ENCODE measurements at regions not wholly inside any gene's neighbourhood (a gene's known extent, or its start where the extent isn't known, plus 50 kb on each side); places are given as distances from the start of the nearest gene placed in this dataset.
A peak's percentile ranks its signal among the peaks of the same experiment; 100 is the strongest.
"Not testable (repeated sequence)": the region's sequence is repeated elsewhere in the genome, so short reads cannot be mapped to it uniquely, and the experiment has no call there.

DNA sequence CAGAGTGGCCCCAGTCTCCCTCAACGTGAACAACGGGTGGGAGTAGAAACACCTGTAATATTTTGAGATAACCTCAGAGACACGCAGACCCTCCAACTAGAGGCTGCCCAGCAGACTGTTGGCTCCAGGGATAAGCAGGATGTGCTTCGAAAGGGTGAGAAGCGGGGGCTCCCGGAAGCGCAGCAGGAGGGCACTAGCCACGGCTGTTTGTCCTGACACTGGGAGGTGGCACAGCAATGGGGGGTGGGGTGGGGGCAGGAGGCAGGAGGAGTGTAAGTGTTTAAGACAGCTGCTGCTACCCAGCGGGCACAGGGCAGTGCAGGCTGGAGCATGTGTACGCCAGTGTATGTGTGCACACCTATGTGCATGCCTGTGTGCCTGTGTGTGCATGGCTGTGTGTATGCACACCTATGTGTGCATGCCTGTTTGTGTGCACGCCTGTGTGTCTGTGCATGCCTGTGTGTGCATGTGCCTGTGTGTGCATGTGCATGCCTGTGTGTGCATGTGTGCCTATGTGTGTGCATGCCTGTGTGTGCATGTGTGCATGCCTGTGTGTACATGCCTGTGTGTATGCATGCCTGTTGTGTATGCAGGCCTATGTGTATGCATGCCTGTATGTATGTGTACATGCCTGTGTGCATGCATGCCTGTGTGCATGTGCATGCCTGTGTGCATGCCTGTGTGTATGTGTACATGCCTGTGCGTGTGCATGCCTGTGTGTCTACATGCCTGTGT, 154.7 kb downstream of the SHANK2 start:
- no peak overlapping the region for H3K4me3 ChIP-seq
- no peaks in the 10 kb centered on the region for H3K36me3 ChIP-seq
- H3K4me1 ChIP-seq: no peaks in the 10 kb centered on the region
- no peak overlapping the region for H3K27ac ChIP-seq
- no peak for DNase-seq
- no peaks in the 10 kb centered on the region for H3K9me3 ChIP-seq (replicated peaks)
- H3K27me3 ChIP-seq: no peaks in the 10 kb centered on the region

DNA sequence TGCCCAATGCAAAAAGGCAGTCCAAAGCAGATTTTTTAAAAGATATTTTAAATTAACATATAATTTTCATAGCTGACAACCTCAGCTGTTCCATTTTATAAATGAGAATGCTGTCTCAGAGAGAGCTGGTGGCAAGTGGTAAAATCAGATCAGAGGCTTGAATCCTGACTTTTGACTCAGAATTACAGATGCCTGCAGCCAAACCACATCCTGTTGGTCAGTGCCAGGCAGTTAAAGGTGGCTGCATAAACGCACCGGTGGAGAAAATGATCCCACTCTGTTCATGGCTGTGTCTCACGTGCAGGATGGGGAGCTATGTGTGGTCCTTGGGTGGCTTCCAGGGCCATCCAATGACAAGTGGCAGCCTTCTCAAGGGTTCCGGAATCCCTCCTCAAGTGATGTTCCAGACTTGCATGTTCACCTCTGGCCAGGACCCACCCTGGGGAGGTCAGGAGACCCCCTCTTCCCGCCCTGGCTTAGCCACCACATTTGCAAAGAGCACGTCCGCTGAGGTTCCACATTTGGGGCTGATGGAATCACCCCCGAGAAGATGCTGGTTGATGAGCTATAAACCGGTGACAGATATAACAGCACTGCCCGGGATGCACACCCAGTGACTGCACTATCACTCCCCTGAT, 155.5 kb downstream of the SHANK2 start:
- no peaks in the 10 kb centered on the region for H3K9me3 ChIP-seq (replicated peaks)
- no peaks in the 10 kb centered on the region for H3K36me3 ChIP-seq
- H3K27ac ChIP-seq: no peak overlapping the region
- H3K4me3 ChIP-seq: no peak overlapping the region
- DNase-seq: no peak
- no peaks in the 10 kb centered on the region for H3K27me3 ChIP-seq
- H3K4me1 ChIP-seq: no peaks in the 10 kb centered on the region

DNA sequence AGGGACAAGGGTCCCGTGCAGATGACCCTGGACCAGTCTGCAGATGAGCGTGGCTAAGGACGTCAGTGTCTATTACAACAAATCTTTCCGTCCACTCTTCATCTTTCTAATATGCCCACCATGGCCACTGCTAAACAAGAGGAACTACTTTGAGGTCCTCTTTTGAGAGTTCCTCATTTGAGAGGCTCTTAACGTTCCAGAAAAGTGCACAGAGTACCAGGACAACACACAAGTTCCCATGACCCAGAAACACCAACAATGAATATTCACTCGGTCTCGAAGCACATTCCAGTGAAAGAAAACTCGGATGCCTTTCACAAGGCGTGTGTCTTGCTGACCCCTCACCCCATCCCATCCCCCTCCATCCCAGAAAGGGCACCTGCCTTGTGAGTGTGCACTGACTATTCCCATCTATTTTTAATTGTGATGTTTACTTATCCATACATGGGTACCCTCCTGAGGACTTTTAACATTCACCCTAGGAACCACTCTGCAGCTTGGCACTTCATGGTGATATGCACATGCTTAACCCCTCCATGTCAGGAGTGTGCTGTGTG, 157.0 kb downstream of the SHANK2 start:
- no peaks in the 10 kb centered on the region for H3K27me3 ChIP-seq
- H3K9me3 ChIP-seq (replicated peaks): no peaks in the 10 kb centered on the region
- H3K4me3 ChIP-seq: no peak overlapping the region
- H3K4me1 ChIP-seq: no peaks in the 10 kb centered on the region
- H3K27ac ChIP-seq: no peak overlapping the region
- no peaks in the 10 kb centered on the region for H3K36me3 ChIP-seq
- no peak for DNase-seq

DNA sequence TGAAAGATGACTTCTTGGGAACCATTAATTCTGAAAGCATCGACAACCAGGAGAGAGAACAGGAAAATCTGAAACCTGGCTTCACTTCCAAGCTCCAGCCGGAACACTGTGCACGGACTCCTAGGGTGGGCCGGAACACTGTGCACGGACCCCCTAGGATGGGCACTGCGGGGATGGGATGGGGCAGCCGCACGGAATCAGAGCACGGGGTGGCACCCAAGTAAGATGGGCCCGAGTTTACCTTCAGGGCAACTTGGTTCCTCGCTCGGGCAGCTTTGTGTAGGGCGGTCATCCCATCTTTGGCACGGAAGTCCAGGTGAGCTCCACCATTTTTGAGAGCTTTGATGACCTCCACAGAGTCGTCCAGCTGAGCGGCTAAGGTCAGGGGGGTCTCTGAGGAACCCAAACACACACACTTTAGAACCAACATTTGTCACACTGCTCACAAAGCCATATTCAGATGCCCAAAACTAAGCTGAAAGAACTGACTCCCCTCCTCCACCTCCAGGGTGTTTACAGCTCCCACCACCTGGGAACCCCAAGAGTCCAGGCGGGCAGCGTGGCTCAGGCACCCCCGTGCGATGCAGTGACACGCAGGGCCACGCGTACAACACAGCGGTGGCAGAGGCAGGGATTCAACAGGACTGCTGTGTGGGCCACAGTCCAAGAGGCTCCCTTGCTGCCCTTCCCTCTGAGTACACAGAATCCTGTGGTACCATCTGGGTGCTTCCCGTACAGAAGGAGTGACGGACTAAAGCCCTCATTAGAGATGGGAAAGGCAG, 157.9 kb downstream of the SHANK2 start:
- DNase-seq: no peak
- Histone ChIP-seq H3K4me3 (no peak overlapping the region), H3K4me1 (no peaks in the 10 kb centered on the region), H3K36me3 (no peaks in the 10 kb centered on the region), H3K27ac (no peak overlapping the region), H3K9me3 (replicated peaks) (no peaks in the 10 kb centered on the region), H3K27me3 (no peaks in the 10 kb centered on the region)

DNA sequence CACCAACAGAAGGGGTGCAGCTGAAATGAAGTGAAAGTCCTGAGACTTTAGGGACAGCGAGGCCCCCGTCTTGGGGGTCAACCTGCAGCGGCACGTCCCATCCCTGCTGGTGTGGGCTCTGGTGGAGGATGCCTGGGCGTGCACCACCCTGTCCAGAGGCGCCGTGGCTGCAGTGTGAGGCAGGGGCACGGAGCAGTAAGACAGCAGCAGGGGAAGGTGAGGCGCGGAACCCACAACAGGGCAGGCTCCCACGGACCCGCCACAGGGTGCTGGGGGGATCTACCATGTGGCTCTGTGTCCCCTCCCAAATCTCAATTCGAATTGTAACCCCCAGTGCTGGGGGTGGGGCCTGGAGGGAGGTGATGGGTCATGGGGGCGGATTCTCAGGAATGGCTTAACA, 158.6 kb downstream of the SHANK2 start:
- Histone ChIP-seq H3K4me1 (no peaks in the 10 kb centered on the region), H3K27me3 (no peaks in the 10 kb centered on the region), H3K27ac (no peak overlapping the region), H3K36me3 (no peaks in the 10 kb centered on the region), H3K9me3 (replicated peaks) (no peaks in the 10 kb centered on the region), H3K4me3 (no peak overlapping the region)
- DNase-seq: no peak

DNA sequence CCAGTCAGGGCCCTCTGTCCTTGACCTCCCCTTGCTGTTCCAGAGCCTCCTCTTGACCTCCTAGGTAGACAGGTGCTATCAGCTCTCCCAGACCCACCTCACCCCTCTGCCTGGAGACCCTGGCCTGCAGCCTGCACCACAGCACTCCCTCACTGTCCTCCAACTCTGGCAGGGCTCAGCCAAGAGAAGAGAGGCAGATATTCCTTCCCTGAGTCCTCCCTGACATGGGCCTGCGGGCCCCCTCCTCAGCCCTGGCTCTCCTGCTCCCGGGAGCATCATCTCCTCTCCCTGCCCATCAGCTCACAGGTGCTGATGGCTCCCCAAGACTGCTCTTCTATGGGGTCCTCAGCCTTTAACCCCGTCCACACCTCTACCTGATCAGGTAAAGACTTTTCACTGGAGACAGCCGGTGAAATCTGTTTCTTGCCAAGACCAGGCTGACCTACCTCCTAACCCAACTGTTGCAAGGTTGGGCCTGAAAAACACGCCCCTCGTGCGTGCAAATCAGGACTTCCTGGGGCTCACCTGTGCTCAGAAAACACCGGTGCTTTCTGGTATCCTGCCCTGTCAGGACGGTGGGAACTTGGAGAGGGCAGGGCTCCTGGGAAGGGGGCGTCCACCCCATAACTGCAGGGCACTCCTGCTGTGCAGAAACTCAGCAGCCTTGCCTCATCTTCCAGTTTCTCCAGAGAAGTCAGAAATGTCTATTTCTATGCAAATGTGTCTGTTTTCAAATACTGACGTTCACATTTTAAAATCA, 160.7 kb downstream of the SHANK2 start:
- H3K9me3 ChIP-seq (replicated peaks): no peaks in the 10 kb centered on the region
- H3K36me3 ChIP-seq: no peaks in the 10 kb centered on the region
- no peak overlapping the region for H3K27ac ChIP-seq
- no peak overlapping the region for H3K4me3 ChIP-seq
- no peaks in the 10 kb centered on the region for H3K27me3 ChIP-seq
- DNase-seq: no peak
- H3K4me1 ChIP-seq: no peaks in the 10 kb centered on the region

DNA sequence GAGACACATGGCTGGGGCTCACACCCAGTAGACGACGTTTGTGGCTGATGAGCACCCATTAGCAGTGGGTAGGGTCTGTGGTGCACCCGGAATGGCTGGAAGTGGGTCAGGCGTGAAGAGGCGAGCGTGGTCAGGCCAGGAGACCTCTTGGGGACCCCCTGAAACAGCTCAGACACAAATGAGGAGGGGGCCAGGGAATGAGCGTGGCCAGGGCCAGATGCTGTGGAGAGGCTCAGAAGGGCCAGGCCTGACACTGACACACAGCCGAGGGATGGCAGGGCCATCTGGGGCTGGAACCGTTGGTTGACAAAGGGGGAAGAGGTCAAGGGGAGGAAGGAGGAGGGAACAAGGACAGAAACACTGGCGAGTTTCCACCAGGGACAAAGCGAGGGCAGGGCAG, 162.8 kb downstream of the SHANK2 start:
- no peak overlapping the region for H3K4me3 ChIP-seq
- H3K27me3 ChIP-seq: no peaks in the 10 kb centered on the region
- H3K9me3 ChIP-seq (replicated peaks): no peaks in the 10 kb centered on the region
- no peaks in the 10 kb centered on the region for H3K36me3 ChIP-seq
- no peak for DNase-seq
- no peaks in the 10 kb centered on the region for H3K4me1 ChIP-seq
- H3K27ac ChIP-seq: no peak overlapping the region

DNA sequence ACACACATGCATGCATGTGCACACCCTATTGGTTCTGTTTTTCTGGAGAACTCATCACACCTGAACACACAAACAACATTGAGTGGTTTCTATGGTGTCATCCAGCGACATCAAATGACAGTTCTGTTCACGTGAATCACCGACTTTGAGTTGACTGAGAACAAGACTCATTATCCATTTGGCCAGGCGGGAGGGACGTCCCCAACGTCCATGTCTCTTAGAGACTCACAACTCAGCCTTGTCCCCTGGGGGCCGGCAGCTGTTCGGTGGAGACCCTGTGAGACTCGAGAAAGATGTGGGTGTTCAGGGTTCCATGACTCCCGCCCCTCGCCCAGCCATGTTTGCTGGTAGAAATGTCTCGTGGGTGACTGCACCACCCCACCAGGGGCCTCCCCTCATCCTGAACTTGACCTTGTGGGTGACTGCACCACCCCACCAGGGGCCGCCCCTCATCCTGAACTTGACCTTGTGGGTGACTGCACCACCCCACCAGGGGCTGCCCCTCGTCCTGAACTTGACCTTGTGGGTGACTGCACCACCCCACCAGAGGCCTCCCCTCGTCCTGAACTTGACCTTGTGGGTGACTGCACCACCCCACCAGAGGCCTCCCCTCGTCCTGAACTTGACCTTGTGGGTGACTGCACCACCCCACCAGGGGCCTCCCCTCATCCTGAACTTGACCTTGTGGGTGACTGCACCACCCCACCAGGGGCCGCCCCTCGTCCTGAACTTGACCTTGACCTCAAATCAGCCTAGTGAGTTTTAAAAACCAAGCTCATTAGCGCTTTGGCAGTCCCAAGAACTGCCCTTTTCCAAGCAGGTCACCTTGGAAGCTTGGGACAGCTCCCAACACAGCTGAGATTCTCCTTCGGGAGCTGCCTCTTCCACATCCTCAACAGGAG, 163.8 kb downstream of the SHANK2 start:
- not testable (repeated sequence) for H3K4me1 ChIP-seq; H3K36me3 ChIP-seq; DNase-seq; H3K27me3 ChIP-seq; H3K27ac ChIP-seq; H3K4me3 ChIP-seq; H3K9me3 ChIP-seq (replicated peaks)

DNA sequence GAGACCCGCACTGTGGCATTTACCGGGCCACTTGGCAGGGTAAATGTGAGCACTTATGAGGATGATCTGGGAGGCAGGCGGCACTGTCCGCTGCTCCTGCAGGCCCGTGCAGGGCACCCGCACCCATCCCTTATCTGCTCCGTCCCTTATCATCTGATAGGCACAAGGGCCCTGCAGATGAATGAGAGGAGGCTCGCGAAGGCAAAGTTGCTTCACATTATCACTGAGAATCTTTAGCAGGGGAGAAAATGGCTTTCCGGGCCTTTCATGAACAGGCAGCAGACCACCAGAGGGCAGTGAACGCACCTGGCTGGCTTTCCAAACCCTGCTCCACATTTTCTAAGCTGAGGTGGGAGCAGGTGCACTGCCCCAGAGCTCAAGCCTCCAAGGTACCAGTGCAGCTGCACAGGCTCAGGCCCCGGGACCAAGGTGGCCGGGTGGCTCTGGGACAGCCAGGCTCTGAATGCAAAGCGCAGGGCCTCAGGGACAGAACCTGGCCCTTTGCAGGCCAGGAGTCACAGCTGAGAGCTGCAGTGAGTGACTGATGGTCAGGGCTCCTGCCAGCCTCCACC, 165.6 kb downstream of the SHANK2 start:
- Histone ChIP-seq H3K27me3 (no peaks in the 10 kb centered on the region), H3K4me3 (no peak overlapping the region), H3K36me3 (no peaks in the 10 kb centered on the region), H3K9me3 (replicated peaks) (no peaks in the 10 kb centered on the region), H3K27ac (no peak overlapping the region), H3K4me1 (no peaks in the 10 kb centered on the region)
- peak; percentile 13 to 44 for DNase-seq

DNA sequence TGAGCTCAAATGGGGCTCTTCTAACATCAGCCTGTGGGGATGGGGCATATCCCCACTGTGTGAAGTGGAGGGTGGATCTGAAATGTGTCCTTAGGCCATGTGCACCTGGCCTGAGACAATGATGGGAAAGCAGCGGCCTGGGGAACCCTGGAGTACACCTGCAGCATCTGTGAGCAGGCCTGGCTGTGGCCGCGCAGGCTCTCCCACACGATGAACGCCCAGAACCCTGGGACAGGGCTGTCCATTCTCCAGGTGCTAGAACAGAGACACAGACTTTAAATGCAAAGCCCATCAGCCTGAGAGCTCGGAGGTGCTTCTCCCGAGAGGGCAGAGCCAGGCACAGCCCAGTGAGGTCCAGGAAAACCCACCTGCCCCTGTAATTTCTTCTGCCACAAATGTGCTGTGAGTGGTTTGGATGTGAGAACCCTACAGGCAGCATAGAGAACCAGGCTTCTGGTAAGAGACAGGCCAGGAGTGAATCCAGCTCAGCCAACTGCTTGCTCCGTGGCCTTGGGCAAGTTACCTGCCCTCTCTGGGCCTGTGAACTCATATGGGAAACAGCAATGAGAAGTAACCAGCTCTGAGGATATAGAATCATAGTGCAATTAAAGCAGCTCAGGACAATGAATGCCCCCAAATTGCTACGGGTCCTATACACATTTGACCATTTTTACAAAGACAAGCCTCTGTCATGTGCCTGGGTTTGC, 167.9 kb downstream of the SHANK2 start:
- H3K9me3 ChIP-seq (replicated peaks): no peaks in the 10 kb centered on the region
- no peaks in the 10 kb centered on the region for H3K36me3 ChIP-seq
- H3K27ac ChIP-seq: no peak overlapping the region
- no peaks in the 10 kb centered on the region for H3K27me3 ChIP-seq
- H3K4me1 ChIP-seq: no peaks in the 10 kb centered on the region
- DNase-seq: no peak
- no peak overlapping the region for H3K4me3 ChIP-seq

DNA sequence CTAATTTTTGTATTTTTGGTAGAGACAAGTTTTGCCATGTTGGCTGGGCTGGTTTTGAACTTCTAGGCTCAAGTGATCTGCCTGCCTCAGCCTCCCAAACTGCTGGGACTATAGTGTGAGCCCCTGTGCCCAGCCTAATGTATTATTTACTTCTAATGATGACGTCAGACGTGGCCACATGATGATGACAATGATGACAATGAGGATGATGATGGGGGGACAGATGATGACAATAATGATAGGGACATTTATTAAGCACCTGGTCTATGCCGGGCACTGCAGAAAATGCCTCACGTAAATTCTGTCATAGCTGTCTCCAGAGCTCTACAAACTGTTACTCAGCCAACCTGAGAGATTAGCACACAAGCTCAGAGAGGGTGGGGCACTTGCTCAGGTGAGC, 169.3 kb downstream of the SHANK2 start:
- no peaks in the 10 kb centered on the region for H3K9me3 ChIP-seq (replicated peaks)
- no peak for DNase-seq
- no peak overlapping the region for H3K4me3 ChIP-seq
- no peak overlapping the region for H3K27ac ChIP-seq
- H3K4me1 ChIP-seq: no peaks in the 10 kb centered on the region
- H3K27me3 ChIP-seq: no peaks in the 10 kb centered on the region
- no peaks in the 10 kb centered on the region for H3K36me3 ChIP-seq

DNA sequence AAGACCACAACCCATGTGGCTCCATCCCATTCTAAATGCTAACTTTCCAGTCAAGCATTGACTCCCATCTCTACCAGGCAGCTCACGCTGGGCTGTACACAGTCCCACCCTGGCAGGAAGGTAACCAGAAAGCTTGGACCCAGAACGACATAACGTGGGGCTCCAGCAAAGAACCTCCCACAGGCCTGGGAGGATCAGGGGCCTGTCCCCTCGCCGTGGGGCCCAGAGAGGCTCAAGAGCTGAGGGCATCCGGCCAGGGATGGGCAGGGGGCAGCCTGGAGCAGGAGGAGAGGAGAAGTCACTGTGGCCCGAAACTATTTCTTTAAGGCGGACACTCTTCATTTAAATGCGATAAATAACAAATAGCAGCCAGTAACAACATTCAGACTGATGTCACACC, 169.9 kb downstream of the SHANK2 start:
- Histone ChIP-seq H3K4me1 (no peaks in the 10 kb centered on the region), H3K36me3 (no peaks in the 10 kb centered on the region), H3K27ac (no peak overlapping the region), H3K27me3 (no peaks in the 10 kb centered on the region), H3K9me3 (replicated peaks) (no peaks in the 10 kb centered on the region), H3K4me3 (no peak overlapping the region)
- no peak for DNase-seq

DNA sequence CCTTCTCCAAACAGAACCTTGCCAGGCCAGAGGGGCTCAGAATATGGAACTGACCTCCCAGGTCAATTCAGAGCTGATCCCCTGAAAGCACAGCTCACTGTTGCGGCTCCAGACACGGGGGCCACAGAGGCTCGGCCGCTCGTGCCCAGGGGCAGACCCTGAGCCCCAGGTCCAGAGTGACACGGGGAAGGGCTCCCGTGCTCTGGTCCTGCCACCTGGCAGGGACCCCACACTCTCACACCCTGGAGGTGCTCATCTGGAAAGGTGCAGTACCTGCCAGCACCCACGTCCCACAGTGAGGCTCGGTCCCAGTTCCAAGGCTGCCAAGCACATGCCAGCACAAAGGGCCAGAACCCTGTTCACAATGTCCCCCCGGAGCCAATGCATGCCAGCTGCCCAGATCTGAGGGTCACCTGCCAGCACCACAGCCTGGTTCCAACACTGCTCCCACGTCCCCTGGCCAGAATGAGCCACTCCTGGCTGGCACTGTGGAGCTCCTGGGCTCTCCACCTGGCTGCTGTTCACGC, 170.6 kb downstream of the SHANK2 start:
- Histone ChIP-seq H3K4me1 (no peaks in the 10 kb centered on the region), H3K4me3 (no peak overlapping the region), H3K27me3 (no peaks in the 10 kb centered on the region), H3K36me3 (no peaks in the 10 kb centered on the region), H3K27ac (no peak overlapping the region), H3K9me3 (replicated peaks) (no peaks in the 10 kb centered on the region)
- no peak for DNase-seq

All from SJCRH30 (cell line).